ENCODE measurements at regions not wholly inside any gene's neighbourhood (a gene's known extent, or its start where the extent isn't known, plus 50 kb on each side); places are given as distances from the start of the nearest gene placed in this dataset.

- no peaks in the 10 kb centered on the region for H3K4me1 ChIP-seq
- 65% methylated on average over 3 of the region's 3 CpGs for WGBS
- no peaks in the 10 kb centered on the region for H3K27me3 ChIP-seq
- no peaks in the 10 kb centered on the region for H3K36me3 ChIP-seq
- no peak overlapping the region for H3K27ac ChIP-seq
- no peak for DNase-seq (ENCODE audit: low spot score in 2 of 2)
- H3K4me3 ChIP-seq: no peak overlapping the region
- H3K9me3 ChIP-seq: no peaks in the 10 kb centered on the region
- TF ChIP-seq EP300 (IDR thresholded peaks at IDR 0.05) (no peak), CTCF (IDR thresholded peaks at IDR 0.05) (no peak), POLR2AphosphoS5 (IDR thresholded peaks at IDR 0.05) (no peak), POLR2A (IDR thresholded peaks at IDR 0.05) (no peak)
Observed at GRCh38 chr4:187160486-187160885, 436.8 kb upstream of the FAT1 start.

DNA sequence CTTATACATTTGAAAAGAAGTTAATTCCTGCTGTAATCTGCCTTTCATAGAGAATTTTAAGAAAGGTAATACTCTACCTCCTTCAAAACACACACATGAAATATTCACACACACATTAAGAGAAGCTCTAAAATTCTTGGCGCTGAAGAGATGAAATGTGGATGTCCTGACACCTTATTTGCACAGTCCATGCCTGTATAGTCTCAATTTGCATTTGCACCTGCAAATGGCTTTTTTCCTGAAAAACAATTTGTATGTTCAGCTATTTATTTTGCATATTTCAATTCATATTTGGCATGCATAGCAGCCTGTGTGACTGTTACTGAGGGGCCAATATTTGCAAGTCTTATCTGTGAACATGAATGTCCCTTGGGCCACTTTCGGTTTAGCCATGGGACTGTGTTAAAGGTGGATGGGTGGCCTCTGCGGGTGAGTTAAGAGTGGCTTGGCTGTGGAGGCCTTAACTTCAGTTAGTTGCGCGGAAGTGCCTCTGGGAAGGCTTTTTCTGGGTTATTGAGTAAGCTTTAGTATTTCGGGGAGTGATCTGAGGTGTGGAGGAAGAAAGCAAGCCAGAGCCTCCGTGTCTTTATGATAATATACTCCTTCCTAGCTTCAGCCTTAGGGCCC is 443.3 kb upstream of the FAT1 start:
- no peak for TF ChIP-seq CTCF (IDR thresholded peaks at IDR 0.05)
- no peak for DNase-seq (ENCODE audit: low spot score in 2 of 2)
- Histone ChIP-seq H3K27ac (no peak overlapping the region), H3K27me3 (no peaks in the 10 kb centered on the region), H3K9me3 (no peaks in the 10 kb centered on the region), H3K36me3 (no peaks in the 10 kb centered on the region), H3K4me3 (no peak overlapping the region), H3K4me1 (no peaks in the 10 kb centered on the region)
- 85% methylated on average over 7 of the region's 7 CpGs for WGBS

- no peaks in the 10 kb centered on the region for H3K4me1 ChIP-seq
- H3K4me3 ChIP-seq: no peak overlapping the region
- TF ChIP-seq POLR2A (IDR thresholded peaks at IDR 0.05): no peak
- no peak for TF ChIP-seq POLR2AphosphoS5 (IDR thresholded peaks at IDR 0.05)
- TF ChIP-seq CTCF (IDR thresholded peaks at IDR 0.05): no peak
- H3K27me3 ChIP-seq: no peaks in the 10 kb centered on the region
- H3K27ac ChIP-seq: peak overlapping the region; percentile 40
- no peaks in the 10 kb centered on the region for H3K9me3 ChIP-seq
- 50% methylated on average over 12 of the region's 12 CpGs for WGBS
- DNase-seq (ENCODE audit: low spot score in 2 of 2): no peak
- H3K36me3 ChIP-seq: no peaks in the 10 kb centered on the region
Observed at GRCh38 chr4:187171706-187172339, 448.2 kb upstream of the FAT1 start.

DNA sequence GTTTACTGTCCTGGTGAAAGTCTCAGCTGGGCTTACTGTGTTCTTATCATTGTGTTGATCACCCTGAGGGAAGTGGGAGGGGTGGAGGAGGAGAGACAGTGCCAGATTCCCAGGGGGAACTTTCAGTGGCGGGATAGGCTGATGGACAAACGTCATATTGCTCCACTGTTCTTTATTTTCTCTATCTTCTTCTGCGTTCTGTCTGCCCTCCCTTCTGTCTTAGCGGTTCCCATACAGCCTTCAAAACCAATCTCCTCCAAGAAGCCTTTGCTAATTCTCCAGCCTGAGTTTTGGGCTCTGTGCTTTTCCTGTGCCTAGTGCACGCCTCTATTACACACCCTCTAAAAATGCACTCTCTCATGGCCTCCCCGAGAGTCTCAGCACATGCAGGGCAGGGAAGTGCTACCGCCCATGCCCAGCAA is 448.7 kb upstream of the FAT1 start:
- TF ChIP-seq CTCF (IDR thresholded peaks at IDR 0.05): no peak
- no peak for TF ChIP-seq EP300 (IDR thresholded peaks at IDR 0.05)
- WGBS: 31% methylated on average over 7 of the region's 7 CpGs
- no peaks in the 10 kb centered on the region for H3K27me3 ChIP-seq
- H3K4me1 ChIP-seq: no peaks in the 10 kb centered on the region
- peak overlapping the region; percentile 40 for H3K27ac ChIP-seq
- H3K4me3 ChIP-seq: no peak overlapping the region
- H3K36me3 ChIP-seq: no peaks in the 10 kb centered on the region
- no peaks in the 10 kb centered on the region for H3K9me3 ChIP-seq
- DNase-seq (ENCODE audit: low spot score in 2 of 2): no peak

- DNase-seq (ENCODE audit: low spot score in 2 of 2): no peak
- no peaks in the 10 kb centered on the region for H3K27me3 ChIP-seq
- H3K4me3 ChIP-seq: no peak overlapping the region
- no peaks in the 10 kb centered on the region for H3K36me3 ChIP-seq
- no peak overlapping the region for H3K27ac ChIP-seq
- no peaks in the 10 kb centered on the region for H3K9me3 ChIP-seq
- H3K4me1 ChIP-seq: no peaks in the 10 kb centered on the region
- TF ChIP-seq EP300 (IDR thresholded peaks at IDR 0.05) (no peak), CTCF (IDR thresholded peaks at IDR 0.05) (no peak), POLR2AphosphoS5 (IDR thresholded peaks at IDR 0.05) (no peak), POLR2A (IDR thresholded peaks at IDR 0.05) (no peak)
- 79% methylated on average over 8 of the region's 8 CpGs for WGBS
Observed at GRCh38 chr4:187174749-187175148, 451.1 kb upstream of the FAT1 start.
